ENCODE measurements at regions not wholly inside any gene's neighbourhood (a gene's known extent, or its start where the extent isn't known, plus 50 kb on each side); places are given as distances from the start of the nearest gene placed in this dataset.

DNA sequence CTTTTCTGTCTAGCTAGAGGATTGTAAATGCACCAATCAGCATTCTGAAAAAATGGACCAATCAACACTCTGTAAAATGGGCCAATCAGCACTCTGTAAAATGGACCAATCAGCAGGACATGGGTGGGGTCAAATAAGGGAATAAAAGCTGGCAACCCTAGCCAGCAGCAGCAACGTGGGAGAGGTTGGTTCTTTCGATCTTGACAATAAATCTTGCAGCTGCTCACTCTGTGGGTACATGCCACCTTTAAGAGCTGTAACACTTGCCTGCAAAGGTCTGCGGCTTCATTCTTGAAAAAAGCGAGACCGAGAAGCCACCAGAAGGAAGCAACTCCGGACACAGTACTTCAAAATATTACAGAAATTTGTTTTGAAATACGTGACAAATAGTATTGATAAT, 424.6 kb upstream of the CDH9 start:
- Histone ChIP-seq H3K79me2 (ENCODE audit: control insufficient read depth, insufficient read depth, low read length) (no peaks in the 10 kb centered on the region), H3K36me3 (ENCODE audit: control insufficient read depth in 2 of 2, extremely low read depth in 1 of 2, insufficient read depth in 2 of 2, low read length in 2 of 2) (no peaks in the 10 kb centered on the region), H3K4me1 (ENCODE audit: control insufficient read depth, extremely low read depth, insufficient read depth, low read length) (no peaks in the 10 kb centered on the region), H3K4me3 (replicated peaks in 1 of 3; ENCODE audit: insufficient read depth in 1 of 3, low read depth in 1 of 3, low read length in 3 of 3) (no peak overlapping the region), H4K20me1 (replicated peaks; ENCODE audit: control insufficient read depth, extremely low read depth, insufficient read depth, low read length) (no peaks in the 10 kb centered on the region), H3K9ac (replicated peaks; ENCODE audit: extremely low read depth, insufficient read depth, low read length) (no peak overlapping the region), H3K27me3 (ENCODE audit: control insufficient read depth in 2 of 2, insufficient read depth in 2 of 2, low read length in 2 of 2) (no peaks in the 10 kb centered on the region), H3K27ac (ENCODE audit: insufficient read depth, low read depth, low read length) (no peak overlapping the region), H3K9me3 (replicated peaks; ENCODE audit: control insufficient read depth, insufficient read depth, low read length) (peaks cover 3% of the 10 kb centered on the region), H3K9me1 (replicated peaks; ENCODE audit: control insufficient read depth, extremely low read depth, insufficient read depth, low read length) (no peaks in the 10 kb centered on the region), H3K4me2 (ENCODE audit: insufficient read depth, low read length) (no peak overlapping the region), H2AFZ (ENCODE audit: low read depth, low read length) (no peak overlapping the region)
- DNase-seq (ENCODE audit: low read depth, low spot score) (no peak), FAIRE-seq (no peak)
- no TSS peak for BruUV-seq (replicated peaks)
- dilution Hi-C loops (cut with MboI; ENCODE audit: extremely low pct_ligation_motif_present, low sequenced_read_pairs): no loop called here
- intact Hi-C loops (cut with micrococcal nuclease): no loop called here
- TF ChIP-seq FOS (IDR thresholded peaks at IDR 0.05; ENCODE audit: borderline replicate concordance, insufficient read depth, low read length) (no peak), CTCF (IDR thresholded peaks at IDR 0.05; ENCODE audit: extremely low read depth in 1 of 2, insufficient read depth in 1 of 2, low read depth in 1 of 2, low read length in 2 of 2) (no peak), JUN (IDR thresholded peaks at IDR 0.05; ENCODE audit: borderline replicate concordance, insufficient read depth, insufficient read length, low read depth) (no peak), EZH2 (IDR thresholded peaks at IDR 0.05; ENCODE audit: borderline replicate concordance, low read depth, low read length, severe bottlenecking) (no peak), MYC (IDR thresholded peaks at IDR 0.05; ENCODE audit: low read depth, low read length) (no peak), GATA2 (IDR thresholded peaks at IDR 0.05; ENCODE audit: insufficient read depth, insufficient read length, low read depth, low read length) (no peak), POLR2AphosphoS5 (IDR thresholded peaks at IDR 0.05; ENCODE audit: insufficient read depth, low read depth, low read length) (no peak), POLR2A (IDR thresholded peaks at IDR 0.05; ENCODE audit: low read depth, low read length) (no peak)
- TF ChIP-seq, protein P1, sequence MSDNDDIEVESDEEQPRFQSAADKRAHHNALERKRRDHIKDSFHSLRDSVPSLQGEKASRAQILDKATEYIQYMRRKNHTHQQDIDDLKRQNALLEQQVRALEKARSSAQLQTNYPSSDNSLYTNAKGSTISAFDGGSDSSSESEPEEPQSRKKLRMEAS (IDR thresholded peaks at IDR 0.05; ENCODE audit: insufficient read depth, insufficient read length): no peak
- ChIA-PET CTCF (no interaction called here), POLR2A (no interaction called here)

Data from endothelial cell of umbilical vein (primary cell).